Ovary (tissue), 7 donors: ENCODE measurements at regions not wholly inside any gene's neighbourhood (a gene's known extent, or its start where the extent isn't known, plus 50 kb on each side); places are given as distances from the start of the nearest gene placed in this dataset.

Source experiments
- DNase-seq, 5 donors: peaks; one replicate each; pipeline ENCODE4 v3.0.0-alpha.2; 2019 to 2020
- H3K27ac ChIP-seq, 2 donors: fragments of 200-600 bp; one replicate each; pipeline versions ENCODE4 v1.5.1 to v1.8.0; 2019 to 2022
- H3K27me3 ChIP-seq: fragments of 200-600 bp; one replicate; pipeline ENCODE4 v1.8.0; 2022
- H3K36me3 ChIP-seq: fragments of 200-600 bp; sonication (generic); one replicate; pipeline ENCODE4 v1.5.1; 2019
- H3K4me1 ChIP-seq: one replicate; pipeline ENCODE4 v1.8.1; 2013; ENCODE audit warnings: mild to moderate bottlenecking, moderate library complexity; ENCODE audit not compliant: insufficient read depth
- H3K4me3 ChIP-seq: fragments of 200-600 bp; sonication (generic); one replicate; pipeline ENCODE4 v1.5.1; 2017
- H3K9me3 ChIP-seq, 2 donors: fragments of 200-600 bp in 1 of 2; sonication (generic) in 1 of 2; one replicate each; pipeline versions ENCODE4 v1.5.1 to v1.8.1; 2013 to 2019; ENCODE audit warnings: mild to moderate bottlenecking in 1 of 2, moderate library complexity in 1 of 2
- EP300 ChIP-seq: sonication (generic); formaldehyde crosslinking; IDR thresholded peaks from one replicate; pipeline ENCODE4 v1.6.1; 2017; ENCODE audit warnings: antibody characterized with exemption
- POLR2A ChIP-seq: fragments of 450-650 bp; IDR thresholded peaks from one replicate; pipeline ENCODE4 v1.6.1; 2017; ENCODE audit warnings: antibody characterized with exemption, mild to moderate bottlenecking, moderate library complexity
- WGBS, 3 donors: extraction: QIAGEN DNeasy Blood & Tissue Kit in 1 of 3; methylation state at CpG; one replicate each; pipeline versions ENCODE4 v1.1.5 to v1.1.7; 2013 to 2017; 5-methylcytosine and 5-hydroxymethylcytosine counted together
- intact Hi-C, 4 donors: fragments of 100-400 bp; cut with DNase I; formaldehyde crosslinking; loops; one replicate each; pipeline versions ENCODE4 v1.11.0 to v1.15.1; 2022 to 2023
- TF ChIP-seq, protein P1 (sequence below), 3 donors: fragments of 450-650 bp in 2 of 3; fragments of 200-600 bp in 1 of 3; IDR thresholded peaks; one replicate each; pipeline versions ENCODE4 v1.5.1 to v1.8.0; 2016 to 2022; ENCODE audit warnings: antibody characterized with exemption in 3 of 3, mild to moderate bottlenecking in 1 of 3
- donor health status: DM: no; HTN: no; CAD: no; lungs with moderate emphysema.
- donor health status: DM: no; HTN: no; CAD: no.
- donor health status: Bipolar disorder and iron deficiency.
- donor health status: DM: no; HTN: no; CAD: no.
- donor health status: DM: yes; HTN: yes; CAD: no.

DNA sequence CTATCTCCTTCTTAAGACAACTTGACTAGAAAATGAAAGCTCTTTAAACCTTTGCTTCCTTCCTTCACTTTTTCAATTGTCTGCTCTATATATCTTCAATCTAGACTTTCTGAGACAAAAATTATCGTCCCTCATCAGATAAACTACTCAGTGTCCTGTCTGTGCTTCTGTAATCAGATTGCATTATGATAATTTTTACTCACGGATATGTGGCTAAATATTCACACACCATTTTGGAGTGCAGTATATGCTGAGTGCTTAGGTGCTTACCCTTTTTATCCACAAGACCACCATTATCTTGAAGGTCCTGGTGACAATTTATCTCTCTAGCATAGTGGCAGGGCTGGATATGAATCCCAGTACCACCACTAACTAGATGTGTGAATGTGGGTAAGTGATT lies 1012.3 kb downstream of the TUSC7 start:
- Histone ChIP-seq H3K4me3 (no peak overlapping the region), H3K9me3 (no peaks in the 10 kb centered on the region), H3K4me1 (no peaks in the 10 kb centered on the region), H3K27ac (no peak overlapping the region), H3K27me3 (no peaks in the 10 kb centered on the region), H3K36me3 (no peaks in the 10 kb centered on the region)
- intact Hi-C loops, result no loop called here
- TF ChIP-seq POLR2A, result no peak
- TF ChIP-seq EP300, result no peak
- TF ChIP-seq, protein P1, sequence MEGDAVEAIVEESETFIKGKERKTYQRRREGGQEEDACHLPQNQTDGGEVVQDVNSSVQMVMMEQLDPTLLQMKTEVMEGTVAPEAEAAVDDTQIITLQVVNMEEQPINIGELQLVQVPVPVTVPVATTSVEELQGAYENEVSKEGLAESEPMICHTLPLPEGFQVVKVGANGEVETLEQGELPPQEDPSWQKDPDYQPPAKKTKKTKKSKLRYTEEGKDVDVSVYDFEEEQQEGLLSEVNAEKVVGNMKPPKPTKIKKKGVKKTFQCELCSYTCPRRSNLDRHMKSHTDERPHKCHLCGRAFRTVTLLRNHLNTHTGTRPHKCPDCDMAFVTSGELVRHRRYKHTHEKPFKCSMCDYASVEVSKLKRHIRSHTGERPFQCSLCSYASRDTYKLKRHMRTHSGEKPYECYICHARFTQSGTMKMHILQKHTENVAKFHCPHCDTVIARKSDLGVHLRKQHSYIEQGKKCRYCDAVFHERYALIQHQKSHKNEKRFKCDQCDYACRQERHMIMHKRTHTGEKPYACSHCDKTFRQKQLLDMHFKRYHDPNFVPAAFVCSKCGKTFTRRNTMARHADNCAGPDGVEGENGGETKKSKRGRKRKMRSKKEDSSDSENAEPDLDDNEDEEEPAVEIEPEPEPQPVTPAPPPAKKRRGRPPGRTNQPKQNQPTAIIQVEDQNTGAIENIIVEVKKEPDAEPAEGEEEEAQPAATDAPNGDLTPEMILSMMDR (IDR thresholded peaks at IDR 0.05), result no peak
- WGBS, 3 donors, result 75 to 81% (median 78%) methylated on average over 2 of the region's 2 CpGs
- no peak for DNase-seq

DNA sequence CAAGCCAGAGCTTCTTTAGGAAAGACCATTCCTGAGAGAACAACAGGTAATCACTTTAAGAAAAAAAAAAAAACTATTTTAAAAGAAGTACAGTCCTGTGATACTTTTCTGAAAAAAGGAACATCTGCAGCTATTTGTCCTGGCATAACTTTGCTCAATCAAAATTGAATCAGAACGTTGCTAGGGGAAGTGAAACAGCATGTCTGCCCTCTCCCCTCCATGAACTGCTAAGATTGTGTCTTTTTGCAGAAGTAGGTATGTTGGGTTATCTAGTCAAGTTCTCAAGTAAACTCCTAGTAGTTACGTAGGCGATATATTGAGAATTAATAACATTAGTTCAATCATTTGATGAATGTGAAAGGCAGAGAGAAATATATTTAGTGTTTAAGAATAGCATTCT lies 1013.3 kb downstream of the TUSC7 start:
- H3K27me3 ChIP-seq, result no peaks in the 10 kb centered on the region
- no peaks in the 10 kb centered on the region for H3K9me3 ChIP-seq
- intact Hi-C loops, result no loop called here
- no peak for DNase-seq
- H3K4me3 ChIP-seq, result no peak overlapping the region
- H3K4me1 ChIP-seq, result no peaks in the 10 kb centered on the region
- no peak overlapping the region for H3K27ac ChIP-seq
- 76 to 81% (median 80%) methylated on average over 3 of the region's 3 CpGs for WGBS, 3 donors
- no peaks in the 10 kb centered on the region for H3K36me3 ChIP-seq
- TF ChIP-seq EP300, result no peak
- TF ChIP-seq POLR2A, result no peak
- TF ChIP-seq, protein P1 (IDR thresholded peaks at IDR 0.05), result no peak

DNA sequence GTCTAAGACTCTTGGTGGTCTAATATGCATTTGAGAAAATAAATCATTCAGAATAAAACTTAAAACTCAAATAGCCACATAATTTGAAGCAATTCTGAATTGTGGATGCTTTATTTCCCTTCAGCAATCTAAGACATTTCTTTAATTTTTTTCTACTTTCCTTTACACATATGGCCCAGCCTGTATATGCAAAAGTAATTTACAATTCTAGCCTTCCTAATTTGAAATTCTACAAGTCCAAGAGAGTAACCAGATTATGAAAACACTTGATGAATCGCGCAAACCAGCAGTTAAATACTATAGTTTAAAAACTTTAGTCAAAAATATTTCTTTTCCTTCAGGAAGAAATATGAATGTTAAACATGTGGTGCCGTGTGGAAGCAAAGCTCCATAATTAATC lies 1014.2 kb downstream of the TUSC7 start:
- no peaks in the 10 kb centered on the region for H3K9me3 ChIP-seq
- no peak overlapping the region for H3K4me3 ChIP-seq
- H3K27ac ChIP-seq, result no peak overlapping the region
- no peak for DNase-seq
- intact Hi-C loops, result no loop called here
- no peaks in the 10 kb centered on the region for H3K36me3 ChIP-seq
- 89 to 93% (median 92%) methylated on average over 3 of the region's 3 CpGs for WGBS, 3 donors
- H3K4me1 ChIP-seq, result no peaks in the 10 kb centered on the region
- TF ChIP-seq POLR2A (no peak), EP300 (no peak)
- TF ChIP-seq, protein P1 (IDR thresholded peaks at IDR 0.05), result no peak
- H3K27me3 ChIP-seq, result no peaks in the 10 kb centered on the region

DNA sequence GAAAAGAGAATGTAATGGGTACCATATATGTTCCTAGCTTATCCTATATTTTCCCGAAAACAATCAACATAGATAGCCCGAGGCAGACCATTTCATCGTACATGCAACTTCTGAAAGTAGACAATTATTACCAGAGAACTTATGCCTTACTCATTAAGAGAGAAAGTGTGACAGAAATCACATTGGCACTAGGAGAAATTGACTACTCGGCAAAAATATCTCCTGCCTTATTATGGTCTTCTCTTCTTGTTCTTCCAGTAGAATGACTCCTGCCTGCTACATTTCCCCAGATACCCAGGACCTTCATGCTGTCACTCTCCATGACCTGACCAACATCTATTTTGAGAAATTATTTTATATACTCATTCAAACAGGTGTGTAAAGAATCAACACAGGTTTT lies 1015.7 kb downstream of the TUSC7 start:
- DNase-seq, result no peak
- Histone ChIP-seq H3K9me3 (no peaks in the 10 kb centered on the region), H3K36me3 (no peaks in the 10 kb centered on the region), H3K4me3 (no peak overlapping the region), H3K4me1 (no peaks in the 10 kb centered on the region), H3K27me3 (no peaks in the 10 kb centered on the region), H3K27ac (no peak overlapping the region)
- TF ChIP-seq, protein P1 (IDR thresholded peaks at IDR 0.05), result no peak
- TF ChIP-seq EP300 (no peak), POLR2A (no peak)
- intact Hi-C loops, result no loop called here
- WGBS, 3 donors, result 94 to 96% (median 95%) methylated on average over 4 of the region's 4 CpGs

DNA sequence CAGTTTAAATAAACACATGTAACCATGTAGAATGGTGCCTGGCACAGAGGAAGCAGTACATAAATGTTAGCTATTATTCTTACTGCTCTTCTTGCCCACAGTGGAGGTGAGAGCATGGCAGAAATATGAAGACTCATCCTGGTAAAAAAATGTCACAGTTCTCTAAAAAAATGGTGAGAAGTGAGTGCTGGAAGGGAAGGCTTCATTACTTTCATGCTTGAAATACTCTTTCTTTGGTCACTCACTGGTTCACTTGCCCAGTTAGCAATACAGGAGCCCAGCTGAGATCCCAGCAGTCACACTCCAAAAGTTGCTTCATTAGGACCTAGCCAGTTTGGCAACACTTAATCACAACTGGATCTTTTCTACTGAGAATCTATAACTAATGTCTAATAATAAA lies 1017.2 kb downstream of the TUSC7 start:
- intact Hi-C loops, result no loop called here
- no peaks in the 10 kb centered on the region for H3K36me3 ChIP-seq

More for the DNA sequence above, 1017.2 kb downstream of the TUSC7 start:
- TF ChIP-seq POLR2A (no peak), EP300 (no peak)
- TF ChIP-seq, protein P1 (IDR thresholded peaks at IDR 0.05), result no peak
- no peaks in the 10 kb centered on the region for H3K4me1 ChIP-seq
- H3K4me3 ChIP-seq, result no peak overlapping the region
- H3K9me3 ChIP-seq, result no peaks in the 10 kb centered on the region
- H3K27ac ChIP-seq, result no peak overlapping the region
- DNase-seq, result no peak
- H3K27me3 ChIP-seq, result no peaks in the 10 kb centered on the region
